ENCODE measurements at regions not wholly inside any gene's neighbourhood (a gene's known extent, or its start where the extent isn't known, plus 50 kb on each side); places are given as distances from the start of the nearest gene placed in this dataset.
"Not testable (repeated sequence)": the region's sequence is repeated elsewhere in the genome, so short reads cannot be mapped to it uniquely, and the experiment has no call there.

- in situ Hi-C loops (cut with HindIII; ENCODE audit: low pct_unique_long_range_greater_than_20kb, low sequenced_read_pairs): no loop called here
- no peak for TF ChIP-seq JUND (IDR thresholded peaks at IDR 0.05; ENCODE audit: low read depth)
- DNase-seq (ENCODE audit: low read depth in 1 of 2, low spot score in 1 of 2): no peak
Observed at GRCh38 chr7:9625953-9626352, 1192.5 kb downstream of the NXPH1 start.

- in situ Hi-C loops (cut with HindIII; ENCODE audit: low pct_unique_long_range_greater_than_20kb, low sequenced_read_pairs): no loop called here
- no peak for TF ChIP-seq JUND (IDR thresholded peaks at IDR 0.05; ENCODE audit: low read depth)
- DNase-seq (ENCODE audit: low read depth in 1 of 2, low spot score in 1 of 2): no peak
Observed at GRCh38 chr7:9645756-9646155, 1212.3 kb downstream of the NXPH1 start.

DNA sequence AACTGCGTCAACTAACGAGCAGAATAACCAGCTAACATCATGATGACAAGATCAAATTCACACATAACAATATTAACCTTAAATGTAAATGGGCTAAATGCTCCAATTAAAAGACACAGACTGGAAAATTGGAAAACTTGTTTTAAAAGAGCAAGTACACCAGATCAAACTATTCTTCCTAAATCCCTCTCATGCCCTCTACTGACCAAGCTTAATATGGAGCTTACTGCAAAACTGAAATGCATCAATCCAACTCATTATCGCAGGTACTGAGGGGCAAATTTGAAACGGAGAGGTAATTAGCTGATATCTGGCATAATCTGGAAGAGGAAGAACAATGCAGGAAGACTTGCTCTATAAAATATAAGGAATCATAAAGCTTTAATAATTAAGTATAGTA, 1223.8 kb downstream of the NXPH1 start:
- peak in 1 of 2 experiments; percentile 63 for DNase-seq (ENCODE audit: low read depth in 1 of 2, low spot score in 1 of 2)
- no peak for TF ChIP-seq JUND (IDR thresholded peaks at IDR 0.05; ENCODE audit: low read depth)
- in situ Hi-C loops (cut with HindIII; ENCODE audit: low pct_unique_long_range_greater_than_20kb, low sequenced_read_pairs): no loop called here

DNA sequence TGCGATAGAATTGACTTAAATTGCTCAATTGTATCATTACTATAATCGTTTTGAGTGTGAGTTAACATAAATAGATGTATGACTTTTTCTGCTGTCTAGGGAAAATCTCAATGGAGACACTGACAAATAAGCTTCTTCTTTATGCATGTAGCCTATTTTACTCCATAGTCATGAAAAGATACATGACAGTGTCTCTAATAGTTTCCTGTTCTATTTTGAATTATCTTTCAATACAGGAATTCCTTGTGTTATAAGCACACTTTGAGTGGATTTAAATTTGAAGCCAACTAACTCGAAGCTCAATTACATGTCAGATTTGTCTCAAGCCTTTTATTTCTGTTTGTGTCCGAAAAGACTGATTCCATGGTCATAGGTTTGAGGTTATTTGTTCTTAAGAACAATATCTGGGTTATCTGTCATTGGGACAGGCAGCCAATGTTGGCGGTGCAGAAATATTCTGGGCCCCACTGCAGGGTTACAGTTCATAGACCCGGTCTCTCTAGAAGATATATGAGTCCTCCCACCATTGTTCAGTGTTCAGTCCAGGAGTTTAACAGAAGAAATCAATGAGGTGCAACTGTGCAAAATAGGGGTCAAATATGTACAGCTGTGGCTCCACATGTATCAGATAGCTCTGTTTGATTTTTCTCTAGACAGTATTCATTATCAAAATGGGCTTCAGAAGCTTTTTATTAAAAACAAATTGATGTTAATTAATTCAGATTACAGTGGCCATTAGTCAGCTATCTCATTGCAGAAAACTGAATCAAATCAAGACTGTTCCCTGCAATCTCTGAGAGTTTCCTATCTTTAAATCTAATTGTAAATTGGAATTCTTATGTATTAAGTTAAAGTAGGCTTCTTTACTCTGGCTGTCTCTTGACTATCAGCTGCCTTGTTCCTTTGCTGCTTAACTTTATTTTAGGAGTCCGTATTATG, 1238.8 kb downstream of the NXPH1 start:
- in situ Hi-C loops (cut with HindIII; ENCODE audit: low pct_unique_long_range_greater_than_20kb, low sequenced_read_pairs): no loop called here
- no peak for DNase-seq (ENCODE audit: low read depth in 1 of 2, low spot score in 1 of 2)
- TF ChIP-seq JUND (IDR thresholded peaks at IDR 0.05; ENCODE audit: low read depth): no peak

DNA sequence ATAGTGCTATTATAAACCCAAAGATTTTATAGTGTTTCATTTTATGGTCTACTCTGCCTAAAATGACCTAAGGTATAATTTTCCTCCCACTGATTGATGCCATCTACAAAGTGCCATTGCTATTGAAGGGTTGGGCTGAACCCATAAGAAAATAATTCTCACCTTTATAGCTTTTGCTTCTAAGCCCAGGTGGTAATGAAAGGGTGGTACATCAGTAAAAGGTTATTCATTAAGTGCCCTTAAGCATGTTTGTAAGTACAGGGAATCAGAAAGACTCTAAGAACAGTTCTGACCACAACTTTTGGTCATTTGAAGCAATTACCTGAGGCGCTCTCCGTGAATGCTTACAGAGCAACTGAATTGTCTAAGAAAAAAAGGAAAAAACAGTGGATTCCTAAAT, 1247.3 kb downstream of the NXPH1 start:
- TF ChIP-seq JUND (IDR thresholded peaks at IDR 0.05; ENCODE audit: low read depth): no peak
- no peak for DNase-seq (ENCODE audit: low read depth in 1 of 2, low spot score in 1 of 2)
- in situ Hi-C loops (cut with HindIII; ENCODE audit: low pct_unique_long_range_greater_than_20kb, low sequenced_read_pairs): no loop called here

DNA sequence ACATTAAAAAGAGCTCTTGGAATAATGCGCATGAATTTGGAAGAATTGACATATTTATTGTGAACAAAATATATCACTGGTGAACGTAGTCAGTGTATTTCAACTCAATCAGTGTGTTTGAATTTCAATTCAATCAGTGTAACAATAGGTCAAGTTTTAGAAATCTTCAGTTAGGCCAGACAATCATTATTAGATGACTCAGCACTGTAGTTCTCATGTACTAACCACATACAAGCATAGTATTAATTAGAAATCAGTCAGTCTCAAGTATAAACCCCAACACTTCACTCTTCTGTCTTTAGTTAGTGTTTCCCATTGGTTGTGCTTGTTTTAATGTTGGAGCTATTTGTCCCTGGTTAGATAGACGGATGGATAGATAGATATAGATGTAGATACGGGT, 1247.9 kb downstream of the NXPH1 start:
- DNase-seq (ENCODE audit: low read depth in 1 of 2, low spot score in 1 of 2): no peak
- in situ Hi-C loops (cut with HindIII; ENCODE audit: low pct_unique_long_range_greater_than_20kb, low sequenced_read_pairs): no loop called here
- TF ChIP-seq JUND (IDR thresholded peaks at IDR 0.05; ENCODE audit: low read depth): no peak

DNA sequence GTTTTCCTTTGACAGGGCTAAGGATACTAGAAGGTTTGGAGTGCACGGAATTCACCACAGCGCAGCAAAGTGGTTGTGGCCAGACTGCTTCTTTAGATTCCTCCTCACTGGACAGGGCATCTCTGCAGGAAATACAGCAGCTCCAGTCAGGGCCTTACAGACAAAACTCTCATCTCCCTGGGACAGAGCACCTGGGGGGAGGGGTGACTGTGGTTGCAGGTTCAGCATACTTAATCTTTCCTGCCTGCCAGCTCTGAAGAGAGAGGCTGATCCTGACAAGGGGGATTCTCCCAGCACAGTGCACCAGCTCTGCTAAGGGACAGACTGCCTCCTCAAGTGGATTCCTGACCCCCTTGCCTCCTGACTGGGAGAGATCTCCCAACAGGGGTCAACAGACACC, 1257.9 kb downstream of the NXPH1 start:
- no peak for TF ChIP-seq JUND (IDR thresholded peaks at IDR 0.05; ENCODE audit: low read depth)
- in situ Hi-C loops (cut with HindIII; ENCODE audit: low pct_unique_long_range_greater_than_20kb, low sequenced_read_pairs): no loop called here

DNA sequence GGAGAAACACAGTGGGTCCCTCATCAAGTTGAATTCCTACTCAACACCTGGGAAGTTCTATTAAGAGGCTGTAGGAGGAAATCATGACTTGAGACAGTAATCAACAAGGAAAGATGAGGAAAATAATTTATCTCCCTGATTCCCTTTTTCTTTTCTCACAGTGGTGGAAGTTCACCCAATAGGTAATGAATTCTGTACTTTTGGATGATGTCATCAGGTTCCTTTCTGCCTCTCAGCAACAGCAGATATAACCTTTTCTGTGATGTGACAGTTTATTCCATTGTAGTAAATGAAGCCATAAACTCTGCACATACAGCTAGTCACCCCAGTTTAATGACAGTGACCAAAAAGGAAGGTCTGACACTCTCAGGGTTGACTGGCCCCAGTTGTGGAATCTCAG, 1265.0 kb downstream of the NXPH1 start:
- in situ Hi-C loops (cut with HindIII; ENCODE audit: low pct_unique_long_range_greater_than_20kb, low sequenced_read_pairs): no loop called here
- no peak for DNase-seq (ENCODE audit: low read depth in 1 of 2, low spot score in 1 of 2)
- TF ChIP-seq JUND (IDR thresholded peaks at IDR 0.05; ENCODE audit: low read depth): no peak

More for the DNA sequence above, 1257.9 kb downstream of the NXPH1 start:
- no peak for DNase-seq (ENCODE audit: low read depth in 1 of 2, low spot score in 1 of 2)

GRCh38 chr7:9709216-9709615, 1264.5 kb upstream of the PHF14 start:
- no peak for DNase-seq (ENCODE audit: low read depth in 1 of 2, low spot score in 1 of 2)

DNA sequence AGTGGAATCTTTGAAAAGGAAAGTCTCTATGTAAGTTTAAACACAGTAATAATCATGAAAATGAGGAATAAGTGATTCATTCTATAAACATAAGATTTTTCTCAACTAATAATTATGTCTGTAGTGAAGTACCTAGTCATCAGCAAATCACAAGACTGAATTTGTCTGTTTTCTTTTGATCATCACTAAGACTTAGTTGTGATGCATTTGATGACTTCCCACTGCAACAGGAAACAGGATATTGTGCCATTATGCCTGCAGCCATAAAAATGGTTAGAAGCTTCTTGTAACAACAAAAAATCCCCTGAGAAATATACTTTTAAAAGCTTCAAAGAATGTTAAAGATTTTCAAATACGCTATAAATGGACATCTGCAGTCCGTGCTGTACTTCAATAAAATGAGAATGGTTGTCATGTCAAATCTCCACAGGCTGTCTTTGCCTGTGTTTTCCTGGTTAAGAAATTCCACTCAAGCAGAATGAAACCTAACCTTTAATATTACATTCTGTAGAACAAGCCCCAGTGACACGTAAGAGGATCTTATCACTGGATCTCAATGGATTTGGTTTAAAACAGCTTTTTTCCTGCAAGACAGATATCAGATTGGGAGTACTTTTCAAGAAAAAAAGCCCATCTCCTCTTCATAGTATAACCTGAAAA, 1262.3 kb upstream of the PHF14 start:
- no peak for DNase-seq (ENCODE audit: low read depth in 1 of 2, low spot score in 1 of 2)
- TF ChIP-seq JUND (IDR thresholded peaks at IDR 0.05; ENCODE audit: low read depth): no peak
- in situ Hi-C loops (cut with HindIII; ENCODE audit: low pct_unique_long_range_greater_than_20kb, low sequenced_read_pairs): no loop called here

More at GRCh38 chr7:9709216-9709615, 1264.5 kb upstream of the PHF14 start:
- in situ Hi-C loops (cut with HindIII; ENCODE audit: low pct_unique_long_range_greater_than_20kb, low sequenced_read_pairs): no loop called here
- no peak for TF ChIP-seq JUND (IDR thresholded peaks at IDR 0.05; ENCODE audit: low read depth)

GRCh38 chr7:9718071-9718661, 1255.5 kb upstream of the PHF14 start:
- DNase-seq (ENCODE audit: low read depth in 1 of 2, low spot score in 1 of 2): no peak
- in situ Hi-C loops (cut with HindIII; ENCODE audit: low pct_unique_long_range_greater_than_20kb, low sequenced_read_pairs): no loop called here

DNA sequence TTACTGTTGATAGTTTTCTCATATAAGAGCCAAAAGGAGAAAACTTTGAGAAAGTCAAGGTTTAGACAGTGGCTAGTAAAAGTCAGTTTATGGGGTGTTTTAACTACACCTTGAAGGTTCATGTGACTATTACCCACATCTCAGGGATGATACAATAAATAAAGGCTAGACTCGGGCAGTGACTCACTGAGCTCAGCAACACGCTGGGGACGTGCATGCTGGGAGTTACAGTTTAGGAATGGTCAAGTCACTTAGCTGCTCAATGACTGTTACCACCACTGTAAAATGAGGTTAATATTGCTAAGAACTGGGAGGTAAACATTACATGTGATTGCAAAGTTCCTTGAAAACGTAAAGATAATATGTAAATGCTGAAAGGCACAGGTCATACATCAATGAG, 1254.4 kb upstream of the PHF14 start:
- in situ Hi-C loops (cut with HindIII; ENCODE audit: low pct_unique_long_range_greater_than_20kb, low sequenced_read_pairs): no loop called here
- DNase-seq (ENCODE audit: low read depth in 1 of 2, low spot score in 1 of 2): no peak
- TF ChIP-seq JUND (IDR thresholded peaks at IDR 0.05; ENCODE audit: low read depth): no peak

More at GRCh38 chr7:9718071-9718661, 1255.5 kb upstream of the PHF14 start:
- TF ChIP-seq JUND (IDR thresholded peaks at IDR 0.05; ENCODE audit: low read depth): no peak

- no peak for TF ChIP-seq JUND (IDR thresholded peaks at IDR 0.05; ENCODE audit: low read depth)
- no peak for DNase-seq (ENCODE audit: low read depth in 1 of 2, low spot score in 1 of 2)
- in situ Hi-C loops (cut with HindIII; ENCODE audit: low pct_unique_long_range_greater_than_20kb, low sequenced_read_pairs): no loop called here
Observed at GRCh38 chr7:9719721-9720120, 1254.0 kb upstream of the PHF14 start.

DNA sequence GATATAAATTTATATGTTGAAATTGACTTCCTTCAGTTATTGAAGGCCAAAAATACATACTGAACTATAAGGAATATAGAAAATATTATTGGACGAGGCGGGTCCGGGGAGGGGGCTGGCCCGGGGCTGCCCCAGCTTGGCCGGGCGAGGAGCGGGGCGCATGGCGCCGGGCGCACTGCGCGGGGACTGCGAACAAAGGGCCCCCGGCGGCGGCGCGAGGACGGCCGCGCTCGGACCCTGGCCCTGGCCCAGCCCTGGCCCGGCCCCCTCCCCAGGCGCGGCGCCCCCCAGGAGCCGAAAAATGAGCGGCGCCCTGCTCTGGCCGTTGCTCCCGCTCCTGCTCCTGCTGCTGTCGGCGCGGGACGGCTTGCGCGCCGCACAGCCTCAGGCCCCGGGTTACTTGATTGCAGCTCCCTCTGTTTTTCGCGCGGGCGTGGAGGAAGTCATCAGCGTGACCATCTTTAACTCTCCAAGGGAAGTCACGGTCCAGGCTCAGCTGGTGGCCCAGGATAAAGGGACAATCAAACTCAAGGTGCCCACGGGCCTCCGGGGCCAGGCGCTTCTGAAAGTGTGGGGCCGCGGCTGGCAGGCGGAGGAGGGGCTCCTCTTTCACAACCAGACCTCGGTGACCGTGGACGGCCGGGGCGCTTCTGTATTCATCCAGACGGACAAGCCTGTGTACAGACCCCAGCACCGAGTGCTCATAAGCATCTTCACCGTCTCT, 1247.6 kb upstream of the PHF14 start:
- in situ Hi-C loops (cut with HindIII; ENCODE audit: low pct_unique_long_range_greater_than_20kb, low sequenced_read_pairs); DNase-seq (ENCODE audit: low read depth in 1 of 2, low spot score in 1 of 2): not testable (repeated sequence)

DNA sequence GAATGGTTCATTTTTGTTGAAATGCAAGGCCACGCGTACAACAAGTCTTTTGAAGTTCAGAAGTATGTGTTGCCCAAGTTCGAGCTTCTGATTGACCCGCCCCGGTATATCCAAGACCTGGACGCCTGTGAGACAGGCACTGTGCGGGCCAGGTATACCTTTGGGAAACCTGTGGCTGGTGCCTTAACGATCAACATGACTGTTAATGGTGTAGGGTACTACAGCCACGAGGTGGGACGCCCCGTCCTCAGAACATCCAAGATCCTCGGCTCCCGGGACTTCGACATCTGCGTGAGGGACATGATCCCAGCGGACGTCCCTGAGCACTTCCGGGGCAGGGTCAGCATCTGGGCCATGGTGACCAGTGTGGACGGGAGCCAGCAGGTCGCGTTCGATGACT, 1246.9 kb upstream of the PHF14 start:
- in situ Hi-C loops (cut with HindIII; ENCODE audit: low pct_unique_long_range_greater_than_20kb, low sequenced_read_pairs): not testable (repeated sequence)

DNA sequence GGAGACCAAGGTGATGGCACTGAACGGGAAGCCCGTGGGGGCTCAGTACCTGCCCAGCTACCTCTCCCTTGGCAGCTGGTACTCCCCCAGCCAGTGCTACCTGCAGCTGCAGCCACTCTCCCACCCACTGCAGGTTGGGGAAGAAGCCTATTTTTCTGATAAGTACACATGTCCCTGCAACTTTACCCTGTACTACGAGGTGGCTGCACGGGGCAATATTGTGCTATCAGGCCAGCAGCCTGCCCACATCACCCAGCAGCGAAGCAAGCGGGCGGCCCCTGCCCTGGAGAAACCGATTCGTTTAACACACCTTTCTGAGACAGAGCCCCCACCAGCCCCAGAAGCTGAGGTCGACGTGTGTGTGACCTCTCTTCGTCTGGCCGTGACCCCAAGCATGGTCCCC, 1246.2 kb upstream of the PHF14 start:
- DNase-seq (ENCODE audit: low read depth in 1 of 2, low spot score in 1 of 2); in situ Hi-C loops (cut with HindIII; ENCODE audit: low pct_unique_long_range_greater_than_20kb, low sequenced_read_pairs): not testable (repeated sequence)

More for the DNA sequence above, 1246.9 kb upstream of the PHF14 start:
- DNase-seq (ENCODE audit: low read depth in 1 of 2, low spot score in 1 of 2): not testable (repeated sequence)
